ENCODE measurements at regions not wholly inside any gene's neighbourhood (a gene's known extent, or its start where the extent isn't known, plus 50 kb on each side); places are given as distances from the start of the nearest gene placed in this dataset.

DNA sequence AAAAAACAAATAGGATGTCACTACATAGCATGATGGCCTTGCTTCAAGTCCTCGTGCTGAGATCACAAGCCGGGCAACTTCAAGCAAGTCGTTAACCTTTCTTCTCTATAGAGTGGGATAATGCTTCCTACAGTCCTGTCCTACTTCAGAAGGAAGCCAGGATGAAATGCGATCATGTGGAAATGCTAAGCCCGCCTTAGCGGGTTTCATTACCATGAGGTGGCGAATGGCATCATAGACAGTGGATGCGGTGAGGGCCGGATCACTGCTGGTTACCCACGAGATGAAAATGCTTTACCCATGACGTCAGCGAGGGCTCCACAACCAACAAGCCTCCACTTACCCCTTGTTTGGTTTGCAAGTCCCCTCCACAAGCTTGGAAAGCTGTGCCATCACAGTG is 206.4 kb downstream of the TBXT start:
- H3K27me3 Mint-ChIP-seq, result peaks cover 2% of the 10 kb centered on the region
- no peaks in the 10 kb centered on the region for H3K36me3 Mint-ChIP-seq (ENCODE audit: low read depth)
- no peak for TF ChIP-seq CTCF (IDR thresholded peaks at IDR 0.05)
- H3K27ac Mint-ChIP-seq, result no peak overlapping the region
- no peaks in the 10 kb centered on the region for H3K9me3 Mint-ChIP-seq
- no peak overlapping the region for H3K4me3 Mint-ChIP-seq
- intact Hi-C loops (cut with micrococcal nuclease), result no loop called here
- DNase-seq (no peak), ATAC-seq (no peak)
- ChIA-PET POLR2A (no interaction called here), CTCF (no interaction called here)
- no peaks in the 10 kb centered on the region for H3K4me1 Mint-ChIP-seq (ENCODE audit: low read depth)

DNA sequence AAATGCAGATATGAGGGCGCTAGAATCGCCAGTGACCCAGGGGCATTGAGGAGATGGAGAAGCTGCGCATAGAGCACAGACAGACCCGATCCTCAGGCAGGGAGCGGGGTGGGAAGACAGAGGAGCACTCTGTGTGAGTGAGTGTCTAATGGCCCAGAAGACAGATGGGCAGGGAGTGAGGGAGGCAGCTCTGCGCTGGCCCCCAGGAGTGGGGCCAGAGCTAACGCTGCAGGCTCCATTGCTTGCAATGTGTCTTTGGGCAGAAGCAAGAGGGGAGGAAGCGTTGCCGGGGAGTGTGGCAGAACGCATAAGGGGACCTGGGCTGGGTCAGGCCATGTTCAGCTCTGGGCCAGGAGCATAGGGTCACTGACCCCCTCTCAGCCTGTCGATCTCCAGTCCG is 207.0 kb downstream of the TBXT start:
- Mint-ChIP-seq H3K4me1 (ENCODE audit: low read depth) (no peaks in the 10 kb centered on the region), H3K27ac (no peak overlapping the region), H3K36me3 (ENCODE audit: low read depth) (no peaks in the 10 kb centered on the region), H3K4me3 (no peak overlapping the region), H3K9me3 (no peaks in the 10 kb centered on the region), H3K27me3 (peaks cover 2% of the 10 kb centered on the region)
- DNase-seq, result no peak
- ATAC-seq, result no peak
- CTCF ChIA-PET, result no interaction called here
- POLR2A ChIA-PET, result interaction anchor here (0.5 kb wide), 1 partner anchor 157 kb away, joined by 3 read pairs; no protein-coding TSS in a partner anchor
- TF ChIP-seq CTCF (IDR thresholded peaks at IDR 0.05), result no peak
- intact Hi-C loops (cut with micrococcal nuclease), result no loop called here

DNA sequence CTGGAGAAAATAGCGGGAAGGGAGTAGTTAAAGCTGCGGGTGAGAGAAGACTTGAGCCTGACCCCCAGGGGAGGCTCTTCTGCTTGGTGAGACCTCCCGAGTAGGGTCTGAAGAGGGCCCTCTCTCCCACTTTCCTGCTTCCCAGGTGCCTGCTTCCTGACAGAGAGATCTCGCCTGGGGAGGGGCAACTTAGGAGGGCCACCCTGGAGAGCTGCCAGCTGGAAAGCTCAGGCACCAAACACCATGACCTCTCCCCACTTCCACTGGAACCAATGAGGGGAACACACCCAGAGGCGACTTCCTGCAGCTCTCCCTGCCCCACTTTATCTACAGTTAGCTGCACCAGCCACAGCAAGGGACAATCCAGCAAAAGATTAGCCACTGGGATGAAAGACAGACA is 208.0 kb downstream of the TBXT start:
- intact Hi-C loops (cut with micrococcal nuclease), result no loop called here
- H3K27me3 Mint-ChIP-seq, result peaks cover 5% of the 10 kb centered on the region
- no peaks in the 10 kb centered on the region for H3K36me3 Mint-ChIP-seq (ENCODE audit: low read depth)
- ATAC-seq, result no peak
- DNase-seq, result no peak
- TF ChIP-seq CTCF (IDR thresholded peaks at IDR 0.05), result no peak
- H3K9me3 Mint-ChIP-seq, result no peaks in the 10 kb centered on the region
- CTCF ChIA-PET, result no interaction called here
- no peak overlapping the region for H3K4me3 Mint-ChIP-seq
- POLR2A ChIA-PET, result no interaction called here
- H3K27ac Mint-ChIP-seq, result no peak overlapping the region
- H3K4me1 Mint-ChIP-seq (ENCODE audit: low read depth), result no peaks in the 10 kb centered on the region

- TF ChIP-seq CTCF (IDR thresholded peaks at IDR 0.05), result no peak
- H3K27ac Mint-ChIP-seq, result no peak overlapping the region
- POLR2A ChIA-PET, result no interaction called here
- H3K9me3 Mint-ChIP-seq, result no peaks in the 10 kb centered on the region
- CTCF ChIA-PET, result no interaction called here
- H3K27me3 Mint-ChIP-seq, result peaks cover 3% of the 10 kb centered on the region
- no peaks in the 10 kb centered on the region for H3K4me1 Mint-ChIP-seq (ENCODE audit: low read depth)
- intact Hi-C loops (cut with micrococcal nuclease), result no loop called here
- DNase-seq (no peak), ATAC-seq (no peak)
- H3K4me3 Mint-ChIP-seq, result no peak overlapping the region
- H3K36me3 Mint-ChIP-seq (ENCODE audit: low read depth), result no peaks in the 10 kb centered on the region
Observed at GRCh38 chr6:165956874-165957273, 210.8 kb downstream of the TBXT start.

GRCh38 chr6:165952514-165952913 is 215.1 kb downstream of the TBXT start:
- no peak for TF ChIP-seq CTCF (IDR thresholded peaks at IDR 0.05)
- H3K4me1 Mint-ChIP-seq (ENCODE audit: low read depth), result no peaks in the 10 kb centered on the region
- H3K27me3 Mint-ChIP-seq, result peaks cover 11% of the 10 kb centered on the region
- H3K9me3 Mint-ChIP-seq, result no peaks in the 10 kb centered on the region
- DNase-seq, result no peak
- no peak for ATAC-seq
- H3K4me3 Mint-ChIP-seq, result no peak overlapping the region
- intact Hi-C loops (cut with micrococcal nuclease), result no loop called here
- CTCF ChIA-PET, result no interaction called here
- H3K27ac Mint-ChIP-seq, result no peak overlapping the region
- POLR2A ChIA-PET, result no interaction called here
- H3K36me3 Mint-ChIP-seq (ENCODE audit: low read depth), result no peaks in the 10 kb centered on the region

Measured in activated CD8-positive, alpha-beta T cell treated with anti-CD3 and anti-CD28 coated beads for 36 hours (primary cell).